K562 (cell line): ENCODE measurements at regions not wholly inside any gene's neighbourhood (a gene's known extent, or its start where the extent isn't known, plus 50 kb on each side); places are given as distances from the start of the nearest gene placed in this dataset.

Experiments used
- ATAC-seq: fragments of 200-7000 bp; cut with Tn5 transposase; 3 replicates; pipeline ENCODE4 v1.9.1; 2020; ENCODE audit warnings: moderate library complexity
- BruUV-seq: library from RNA; stranded (reverse); fragments of 400-500 nt; replicated peaks from 2 replicates; lab custom pipeline; 2021; lab: Mats Ljungman, UMichigan
- CTCF ChIA-PET: fragments of 300-600 bp; formaldehyde crosslinking; extraction: SDS; loops from one replicate; lab custom pipeline; 2021; ENCODE audit warnings: low intra/inter-chr PET ratio; lab: Yijun Ruan, JAX
- POLR2A ChIA-PET: fragments of 300-600, 350-650 bp; sonication (Branson Sonifier 250); formaldehyde crosslinking; extraction: SDS; loops from one replicate; lab custom pipeline; 2021; ENCODE audit warnings: antibody characterized with exemption, inconsistent platforms; lab: Yijun Ruan, JAX
- DNase-seq, 4 experiments: peaks; one replicate each; pipeline versions ENCODE4 v3.0.0 to v3.0.0-alpha.2; 2011 to 2018; ENCODE audit warnings: low spot score in 3 of 4, mixed read lengths in 3 of 4; ENCODE audit errors: extremely low read depth in 1 of 4
- FAIRE-seq: peaks from 2 replicates; lab custom pipeline; 2011; peaks lifted over from hg19 to GRCh38; lab: Jason Lieb, UNC
- H2AFZ ChIP-seq: 2 replicates; pipeline ENCODE4 v1.6.0; 2011; ENCODE audit warnings: low read depth, low read length, control low read depth, inconsistent platforms
- H3K27ac ChIP-seq: fragments of 200-600 bp; 3 replicates; pipeline ENCODE4 v1.8.0; 2011; ENCODE audit warnings: low read depth, mild to moderate bottlenecking, control low read depth, inconsistent platforms, low read length, moderate library complexity, mixed read lengths; ENCODE audit errors: extremely low read depth
- H3K27me3 ChIP-seq, 2 experiments: fragments of 300-600 bp in 1 of 2; 2 replicates in 1 of 2; 3 replicates in 1 of 2; pipeline versions ENCODE4 v1.6.0 to v1.8.0; 2011; ENCODE audit warnings: inconsistent platforms in 2 of 2, low read length in 2 of 2, mild to moderate bottlenecking in 1 of 2, mixed read lengths in 1 of 2, moderate library complexity in 1 of 2; ENCODE audit not compliant: control insufficient read depth in 2 of 2, insufficient read depth in 2 of 2
- H3K36me3 ChIP-seq: fragments of 300-600 bp; 3 replicates; pipeline ENCODE4 v1.8.0; 2011; ENCODE audit warnings: mild to moderate bottlenecking, low read length, inconsistent platforms; ENCODE audit not compliant: control insufficient read depth, insufficient read depth
- H3K4me1 ChIP-seq, 2 experiments: fragments of 200-600 bp in 1 of 2; replicated peaks in 1 of 2; 2 replicates in 1 of 2; 3 replicates in 1 of 2; pipeline versions ENCODE4 v1.5.1 to v1.8.0; 2011; ENCODE audit warnings: inconsistent platforms in 2 of 2, low read length in 2 of 2, mild to moderate bottlenecking in 1 of 2, mixed read lengths in 1 of 2, moderate library complexity in 1 of 2; ENCODE audit not compliant: control insufficient read depth in 2 of 2, insufficient read depth in 2 of 2
- H3K4me2 ChIP-seq: 2 replicates; pipeline ENCODE4 v1.6.1; 2011; ENCODE audit warnings: low read length, control low read depth, inconsistent platforms, mixed read lengths; ENCODE audit not compliant: insufficient read depth
- H3K4me3 ChIP-seq: fragments of 200-600 bp; sonication (generic), shearing (Covaris generic); 2 replicates; pipeline ENCODE4 v1.5.1; 2016; ENCODE audit warnings: control low read depth, inconsistent platforms
- H3K79me2 ChIP-seq: fragments of 200-600 bp; 3 replicates; pipeline ENCODE4 v1.8.0; 2011; ENCODE audit warnings: low read length, inconsistent platforms; ENCODE audit not compliant: control insufficient read depth, insufficient read depth
- H3K9ac ChIP-seq, 2 experiments: 2 replicates each; pipeline versions ENCODE4 v1.6.0 to v1.6.1; 2011; ENCODE audit warnings: low read depth in 2 of 2, low read length in 2 of 2, control low read depth in 1 of 2, inconsistent platforms in 1 of 2, mild to moderate bottlenecking in 1 of 2, mixed read lengths in 1 of 2; ENCODE audit not compliant: insufficient read depth in 1 of 2
- H3K9me1 ChIP-seq: one replicate; pipeline ENCODE4 v1.6.0; 2011; ENCODE audit warnings: inconsistent platforms, mild to moderate bottlenecking, low read length, moderate library complexity; ENCODE audit not compliant: control insufficient read depth, insufficient read depth
- H3K9me3 ChIP-seq: replicated peaks from 2 replicates; pipeline ENCODE4 v1.5.1; 2011; ENCODE audit warnings: low read depth, low read length, inconsistent platforms; ENCODE audit not compliant: control insufficient read depth, insufficient read depth
- H4K20me1 ChIP-seq: replicated peaks from 2 replicates; pipeline ENCODE4 v1.6.1; 2011; ENCODE audit warnings: low read length, inconsistent platforms, mixed read lengths; ENCODE audit not compliant: control insufficient read depth, insufficient read depth
- CGGBP1 ChIP-seq: fragments of 250-450 bp; sonication (Bioruptor Pico); IDR thresholded peaks from 2 replicates; pipeline ENCODE4 v1.9.0; 2021; ENCODE audit warnings: mild to moderate bottlenecking
- RBM14 ChIP-seq: fragments of 200-400 bp; formaldehyde crosslinking; IDR thresholded peaks from 2 replicates; pipeline ENCODE4 v1.6.1; 2018; ENCODE audit warnings: low read depth, mild to moderate bottlenecking, low read length, moderate library complexity, borderline replicate concordance; ENCODE audit not compliant: insufficient read depth
- SMARCA5 ChIP-seq: fragments of 450-650 bp; IDR thresholded peaks from 2 replicates; pipeline ENCODE4 v1.6.1; 2016
- TRIM25 ChIP-seq: fragments of 450-650 bp; IDR thresholded peaks from 2 replicates; pipeline ENCODE4 v1.7.0; 2016; ENCODE audit warnings: borderline replicate concordance
- XRCC5 ChIP-seq: fragments of 200-400 bp; formaldehyde crosslinking; IDR thresholded peaks from 2 replicates; pipeline ENCODE4 v1.6.1; 2017; ENCODE audit warnings: low read depth, mild to moderate bottlenecking, low read length
- ZC3H11A ChIP-seq: IDR thresholded peaks from 2 replicates; pipeline ENCODE4 v1.6.1; 2012; ENCODE audit warnings: low read depth, low read length, improper control_type of control experiment
- ZNF655 ChIP-seq: fragments of 250-450 bp; sonication (Bioruptor Pico); IDR thresholded peaks from 2 replicates; pipeline ENCODE4 v1.5.0; 2021
- WGBS: fragments of 100-300 bp; shearing (Covaris generic); methylation state at CpG from one replicate; pipeline ENCODE4 v1.1.6; 2016; ENCODE audit warnings: low coverage, mixed read lengths; ENCODE audit not compliant: insufficient coverage; ENCODE audit errors: missing lambda C conversion rate; 5-methylcytosine and 5-hydroxymethylcytosine counted together
- in situ Hi-C: fragments of 300-500 bp; cut with MboI; formaldehyde crosslinking; loops from 4 replicates; pipeline ENCODE4 v1.15.0; 2018; ENCODE audit warnings: inconsistent platforms, mixed read lengths
- intact Hi-C: fragments of 100-400 bp; cut with micrococcal nuclease; formaldehyde crosslinking; loops from 2 replicates; pipeline ENCODE4 v1.14.2; 2022

- TF ChIP-seq TRIM25 (no peak), SMARCA5 (no peak), RBM14 (no peak), XRCC5 (no peak), ZC3H11A (no peak)
- TF ChIP-seq, all 486 proteins: peak for 0
These were observed 76.5 kb upstream of the FRY start (continued) for GRCh38 chr13:31955101-31955500.

- H3K9ac ChIP-seq, result no peak overlapping the region
- peaks cover 0 to 7% of the 10 kb centered on the region in 2 experiments; a peak in 2 of 5 replicates for H3K4me1 ChIP-seq
- BruUV-seq, result no TSS peak
- H3K9me1 ChIP-seq, result no peaks in the 10 kb centered on the region
- no peaks in the 10 kb centered on the region for H3K79me2 ChIP-seq
- H3K4me3 ChIP-seq, result no peak overlapping the region
- H3K4me2 ChIP-seq, result no peak overlapping the region
- intact Hi-C loops, result no loop called here
- no peaks in the 10 kb centered on the region for H3K9me3 ChIP-seq
- no peaks in the 10 kb centered on the region for H4K20me1 ChIP-seq
- no peak overlapping the region for H3K27ac ChIP-seq
- in situ Hi-C loops, result no loop called here
- ATAC-seq, result no peak
- no peak for FAIRE-seq
- ChIA-PET POLR2A (no interaction called here), CTCF (no interaction called here)
- H2AFZ ChIP-seq, result no peak overlapping the region
- DNase-seq, result no peak
- no peak for TF ChIP-seq ZNF655
- no peak for TF ChIP-seq CGGBP1
- peaks cover 0 to 5% of the 10 kb centered on the region in 2 experiments; a peak in 1 of 5 replicates for H3K27me3 ChIP-seq
- H3K36me3 ChIP-seq, result no peaks in the 10 kb centered on the region
- WGBS, result 2% methylated on average over 5 of the region's 5 CpGs
These were observed 75.8 kb upstream of the FRY start for GRCh38 chr13:31955741-31956140.
